HepG2 (cell line): ENCODE measurements at regions not wholly inside any gene's neighbourhood (a gene's known extent, or its start where the extent isn't known, plus 50 kb on each side); places are given as distances from the start of the nearest gene placed in this dataset.

Experiments
- NCOA5 ChIP-seq: sonication (generic); formaldehyde crosslinking; IDR thresholded peaks from 2 replicates; pipeline ENCODE4 v1.4.0; 2020; ENCODE audit warnings: missing genetic modification reagents
- NFYC ChIP-seq: IDR thresholded peaks from 2 replicates; pipeline ENCODE4 v1.6.1; 2016; ENCODE audit warnings: missing genetic modification reagents, missing compliant biosample characterization
- RFX5 ChIP-seq: IDR thresholded peaks from 2 replicates; pipeline ENCODE4 v1.6.1; 2011; ENCODE audit warnings: low read depth, low read length, improper control_type of control experiment
- RNF219 ChIP-seq: sonication (generic); formaldehyde crosslinking; IDR thresholded peaks from 2 replicates; pipeline ENCODE4 v1.5.0; 2020; ENCODE audit warnings: mild to moderate bottlenecking, missing genetic modification reagents
- SRSF4 ChIP-seq: fragments of 200-400 bp; formaldehyde crosslinking; IDR thresholded peaks from one replicate; pipeline ENCODE4 v1.6.1; 2018; ENCODE audit warnings: mild to moderate bottlenecking, low read depth, low read length, moderate library complexity; ENCODE audit not compliant: poor library complexity, severe bottlenecking
- TCF7L2 ChIP-seq: IDR thresholded peaks from 2 replicates; pipeline ENCODE4 v1.6.1; 2011; ENCODE audit warnings: mild to moderate bottlenecking, low read depth, low read length, moderate library complexity
- TRIM22 ChIP-seq: fragments of 450-650 bp; IDR thresholded peaks from 2 replicates; pipeline ENCODE4 v1.6.1; 2017
- ZNF230 ChIP-seq: sonication (generic); formaldehyde crosslinking; IDR thresholded peaks from 2 replicates; pipeline ENCODE4 v1.4.0; 2020; ENCODE audit warnings: mild to moderate bottlenecking, missing genetic modification reagents
- ZNF34 ChIP-seq: sonication (generic); formaldehyde crosslinking; IDR thresholded peaks from 2 replicates; pipeline ENCODE4 v1.4.0; 2020; ENCODE audit warnings: mild to moderate bottlenecking, missing genetic modification reagents, borderline replicate concordance
- ZNF639 ChIP-seq: conservative IDR thresholded peaks from 2 replicates; pipeline ENCODE4 v1.6.1; 2018; ENCODE audit warnings: missing genetic modification reagents
- ZNF761 ChIP-seq: sonication (generic); formaldehyde crosslinking; conservative IDR thresholded peaks from 2 replicates; pipeline ENCODE4 v1.4.0; 2020; ENCODE audit warnings: mild to moderate bottlenecking, missing genetic modification reagents
- TF ChIP-seq, protein P1 (sequence below): sonication (generic); formaldehyde crosslinking; IDR thresholded peaks from 2 replicates; pipeline ENCODE4 v1.5.0; 2020; ENCODE audit warnings: mild to moderate bottlenecking, missing genetic modification reagents, borderline replicate concordance

- TF ChIP-seq RFX5: no peak
- no peak for TF ChIP-seq ZNF761 (CRISPR knock-in tag)
- TF ChIP-seq ZNF230 (CRISPR knock-in tag): no peak
- TF ChIP-seq NFYC (CRISPR knock-in tag): no peak
- no peak for TF ChIP-seq RNF219 (CRISPR knock-in tag)
- no peak for TF ChIP-seq ZNF639 (CRISPR knock-in tag)
- no peak for TF ChIP-seq TCF7L2
- TF ChIP-seq NCOA5: no peak
- TF ChIP-seq ZNF34 (CRISPR knock-in tag): no peak
- no peak for TF ChIP-seq SRSF4
- no peak for TF ChIP-seq TRIM22
- TF ChIP-seq, protein P1, sequence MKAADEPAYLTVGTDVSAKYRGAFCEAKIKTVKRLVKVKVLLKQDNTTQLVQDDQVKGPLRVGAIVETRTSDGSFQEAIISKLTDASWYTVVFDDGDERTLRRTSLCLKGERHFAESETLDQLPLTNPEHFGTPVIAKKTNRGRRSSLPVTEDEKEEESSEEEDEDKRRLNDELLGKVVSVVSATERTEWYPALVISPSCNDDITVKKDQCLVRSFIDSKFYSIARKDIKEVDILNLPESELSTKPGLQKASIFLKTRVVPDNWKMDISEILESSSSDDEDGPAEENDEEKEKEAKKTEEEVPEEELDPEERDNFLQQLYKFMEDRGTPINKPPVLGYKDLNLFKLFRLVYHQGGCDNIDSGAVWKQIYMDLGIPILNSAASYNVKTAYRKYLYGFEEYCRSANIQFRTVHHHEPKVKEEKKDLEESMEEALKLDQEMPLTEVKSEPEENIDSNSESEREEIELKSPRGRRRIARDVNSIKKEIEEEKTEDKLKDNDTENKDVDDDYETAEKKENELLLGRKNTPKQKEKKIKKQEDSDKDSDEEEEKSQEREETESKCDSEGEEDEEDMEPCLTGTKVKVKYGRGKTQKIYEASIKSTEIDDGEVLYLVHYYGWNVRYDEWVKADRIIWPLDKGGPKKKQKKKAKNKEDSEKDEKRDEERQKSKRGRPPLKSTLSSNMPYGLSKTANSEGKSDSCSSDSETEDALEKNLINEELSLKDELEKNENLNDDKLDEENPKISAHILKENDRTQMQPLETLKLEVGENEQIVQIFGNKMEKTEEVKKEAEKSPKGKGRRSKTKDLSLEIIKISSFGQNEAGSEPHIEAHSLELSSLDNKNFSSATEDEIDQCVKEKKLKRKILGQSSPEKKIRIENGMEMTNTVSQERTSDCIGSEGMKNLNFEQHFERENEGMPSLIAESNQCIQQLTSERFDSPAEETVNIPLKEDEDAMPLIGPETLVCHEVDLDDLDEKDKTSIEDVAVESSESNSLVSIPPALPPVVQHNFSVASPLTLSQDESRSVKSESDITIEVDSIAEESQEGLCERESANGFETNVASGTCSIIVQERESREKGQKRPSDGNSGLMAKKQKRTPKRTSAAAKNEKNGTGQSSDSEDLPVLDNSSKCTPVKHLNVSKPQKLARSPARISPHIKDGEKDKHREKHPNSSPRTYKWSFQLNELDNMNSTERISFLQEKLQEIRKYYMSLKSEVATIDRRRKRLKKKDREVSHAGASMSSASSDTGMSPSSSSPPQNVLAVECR (CRISPR knock-in tag): no peak
These were observed 624.5 kb downstream of the RFPL4B start (continued) for GRCh38 chr6:112971651-112972050.
